Epithelial cell of prostate (primary cell): ENCODE measurements at regions not wholly inside any gene's neighbourhood (a gene's known extent, or its start where the extent isn't known, plus 50 kb on each side); places are given as distances from the start of the nearest gene placed in this dataset.
A peak's percentile ranks its signal among the peaks of the same experiment; 100 is the strongest.
"Not testable (repeated sequence)": the region's sequence is repeated elsewhere in the genome, so short reads cannot be mapped to it uniquely, and the experiment has no call there.

Experiments used
- DNase-seq: peaks from one replicate; pipeline ENCODE4 v3.0.0-alpha.2; 2011; ENCODE audit warnings: low read depth, low spot score
- H3K27ac ChIP-seq: fragments of 450-650 bp; 2 replicates; pipeline ENCODE4 v1.5.1; 2017; ENCODE audit warnings: mild to moderate bottlenecking

GRCh38 chr7:108627476-108628051 lies 57.9 kb downstream of the DNAJB9 start:
- H3K27ac ChIP-seq, result no peak overlapping the region

GRCh38 chr7:108628678-108629077 lies 59.0 kb downstream of the DNAJB9 start:
- H3K27ac ChIP-seq, result no peak overlapping the region
- no peak for DNase-seq

More at GRCh38 chr7:108627476-108628051, 57.9 kb downstream of the DNAJB9 start:
- no peak for DNase-seq

DNA sequence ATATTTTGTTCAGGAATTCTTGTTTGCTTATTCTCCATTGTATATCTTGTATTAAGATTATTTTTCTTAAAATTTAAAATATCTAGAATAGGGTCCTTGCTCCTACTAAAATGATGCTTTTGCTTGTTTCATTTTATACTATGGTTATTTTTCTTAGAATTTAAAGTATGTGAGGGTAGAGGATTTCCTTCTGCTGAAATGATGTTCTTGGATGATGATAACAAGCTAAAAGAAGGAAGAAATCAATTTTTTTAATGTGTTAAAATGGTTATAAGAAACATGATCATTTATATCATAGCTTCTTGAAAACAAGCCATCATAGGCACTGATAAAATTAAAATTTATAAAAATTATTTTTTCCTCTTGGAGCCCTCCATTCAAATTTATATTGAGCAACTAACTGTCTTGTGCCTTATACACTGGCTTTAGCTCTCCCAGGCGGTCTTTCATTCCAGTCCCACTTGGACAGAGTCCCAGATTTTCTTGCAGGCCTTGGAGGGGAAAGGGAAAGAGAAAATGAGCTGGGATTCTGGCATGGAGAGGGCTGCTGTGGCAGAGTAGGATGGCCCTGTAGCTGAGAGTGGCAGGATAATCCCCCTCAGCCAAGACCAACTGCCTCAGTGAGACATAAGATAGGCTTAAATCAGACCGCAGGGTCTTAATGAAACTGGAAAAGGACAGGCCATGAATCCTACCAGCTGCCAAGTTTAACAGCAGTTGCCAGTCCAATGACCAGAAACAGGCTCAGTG lies 60.2 kb downstream of the DNAJB9 start:
- no peak overlapping the region for H3K27ac ChIP-seq
- DNase-seq, result no peak

- DNase-seq, result no peak
- H3K27ac ChIP-seq, result no peak overlapping the region
Measured at GRCh38 chr7:108634036-108634435, 64.4 kb downstream of the DNAJB9 start.

- no peak overlapping the region for H3K27ac ChIP-seq
- no peak for DNase-seq
Measured at GRCh38 chr7:108634535-108634934, 64.9 kb downstream of the DNAJB9 start.

GRCh38 chr7:108637049-108637621 lies 67.5 kb downstream of the DNAJB9 start:
- no peak overlapping the region for H3K27ac ChIP-seq

DNA sequence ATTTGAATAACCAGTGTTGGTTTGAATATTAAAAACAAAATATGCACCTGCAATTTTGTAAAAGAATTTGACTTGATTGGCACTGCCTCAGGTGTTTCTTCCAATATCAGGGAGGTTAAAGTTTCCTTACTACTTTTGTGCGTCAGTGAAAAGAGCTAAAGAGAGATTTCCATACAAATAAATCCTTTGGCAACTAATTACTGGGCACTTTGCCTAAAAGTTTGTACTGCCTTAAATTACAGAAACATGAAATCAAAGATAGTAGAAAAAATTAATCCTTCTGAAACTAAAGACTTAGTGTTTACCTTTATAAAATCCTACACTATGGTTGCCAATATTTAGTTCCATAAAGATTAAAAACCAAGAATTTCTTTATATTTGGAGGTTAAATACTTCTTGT lies 72.5 kb downstream of the DNAJB9 start:
- DNase-seq, result no peak
- no peak overlapping the region for H3K27ac ChIP-seq

More at GRCh38 chr7:108637049-108637621, 67.5 kb downstream of the DNAJB9 start:
- DNase-seq, result no peak

DNA sequence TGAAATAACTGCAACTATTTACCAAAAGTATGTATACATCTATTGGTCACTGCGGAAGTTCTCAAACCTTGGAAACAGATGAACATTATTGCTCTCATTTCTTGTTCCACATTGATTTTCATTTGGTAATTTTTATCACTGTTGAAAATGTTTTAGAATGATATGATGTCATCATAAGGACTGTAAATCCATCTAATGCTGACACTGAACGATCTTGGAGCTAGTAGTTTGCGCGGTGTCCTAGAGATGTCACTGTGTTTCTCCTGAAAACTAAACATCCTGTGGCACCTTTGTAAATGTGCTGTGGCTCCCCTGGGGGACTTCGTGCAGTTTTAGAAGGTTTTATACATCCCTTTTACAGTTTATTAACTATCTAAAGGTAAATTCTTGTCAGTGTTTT lies 73.5 kb downstream of the DNAJB9 start:
- H3K27ac ChIP-seq, result no peak overlapping the region
- DNase-seq, result no peak

GRCh38 chr7:108648989-108649388 lies 79.3 kb downstream of the DNAJB9 start:
- H3K27ac ChIP-seq, result no peak overlapping the region
- DNase-seq, result no peak

DNA sequence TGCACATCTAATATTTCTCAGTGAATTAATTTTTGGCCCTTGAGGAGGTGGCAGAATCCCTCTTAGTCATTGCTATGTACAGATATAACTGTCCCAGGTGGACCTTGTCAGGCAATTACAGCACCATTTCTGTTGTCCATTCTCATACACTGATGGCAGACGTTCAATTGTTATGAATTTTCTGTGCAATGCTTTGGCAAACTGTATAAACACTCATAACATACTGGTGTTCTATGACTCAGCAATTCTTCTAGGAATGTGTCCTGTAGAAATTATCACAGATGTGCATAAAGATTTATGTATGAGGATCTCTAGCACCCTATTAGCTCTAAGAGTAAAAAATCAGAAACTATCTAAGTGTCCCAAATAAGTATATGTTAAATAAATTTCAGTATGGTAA lies 80.8 kb downstream of the DNAJB9 start:
- H3K27ac ChIP-seq, result no peak overlapping the region
- no peak for DNase-seq

DNA sequence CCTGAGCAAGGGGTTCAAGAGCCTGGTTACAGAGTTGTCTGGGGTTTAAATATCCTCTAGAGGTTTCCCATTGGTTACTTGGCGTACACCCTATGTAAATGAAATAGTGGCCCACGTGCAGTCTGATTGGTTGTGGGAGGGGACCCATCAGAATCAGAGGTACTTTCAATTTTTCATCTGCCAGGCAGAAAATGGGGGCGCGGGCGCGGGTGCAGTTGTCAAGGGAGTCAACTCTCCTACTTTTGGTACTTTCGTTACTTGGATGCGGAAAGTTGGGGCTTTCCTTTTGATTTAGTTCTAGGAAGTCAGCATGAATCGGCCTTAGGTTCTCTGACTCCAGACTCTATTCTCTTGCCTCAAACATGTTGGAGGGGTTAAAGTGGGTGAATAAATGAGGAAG lies 83.2 kb downstream of the DNAJB9 start:
- DNase-seq, result no peak
- H3K27ac ChIP-seq, result no peak overlapping the region

- H3K27ac ChIP-seq, result no peak overlapping the region
- peak; percentile 6 for DNase-seq
Measured at GRCh38 chr7:108653526-108653925, 83.9 kb downstream of the DNAJB9 start.

DNA sequence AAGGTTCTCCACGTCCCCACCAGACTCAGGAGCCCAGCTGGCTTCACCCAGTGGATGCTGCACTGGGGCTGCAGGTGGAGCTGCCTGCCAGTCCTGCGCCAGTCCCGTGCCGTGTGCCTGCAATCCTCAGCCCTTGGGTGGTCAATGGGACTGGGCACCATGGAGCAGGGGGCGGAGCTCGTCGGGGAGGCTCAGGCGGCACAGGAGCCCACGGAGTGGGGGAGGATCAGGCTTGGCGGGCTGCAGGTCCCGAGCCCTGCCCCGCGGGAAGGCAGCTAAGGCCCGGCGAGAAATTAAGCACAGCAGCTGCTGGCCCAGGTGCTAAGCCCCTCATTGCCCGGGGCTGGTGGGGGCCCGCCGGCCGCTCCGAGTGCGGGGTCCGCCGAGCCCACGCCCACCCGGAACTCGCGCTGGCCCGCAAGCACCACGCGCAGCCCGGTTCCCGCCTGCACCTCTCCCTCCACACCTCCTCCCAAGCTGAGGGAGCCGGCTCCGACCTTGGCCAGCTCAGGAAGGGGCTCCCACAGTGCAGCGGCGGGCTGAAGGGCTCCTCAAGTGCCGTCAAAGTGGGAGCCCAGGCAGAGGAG lies 87.6 kb downstream of the DNAJB9 start:
- not testable (repeated sequence) for DNase-seq, H3K27ac ChIP-seq

GRCh38 chr7:108659261-108659660 lies 89.6 kb downstream of the DNAJB9 start:
- H3K27ac ChIP-seq, result no peak overlapping the region
- DNase-seq, result no peak

GRCh38 chr7:108659867-108660266 lies 90.2 kb downstream of the DNAJB9 start:
- no peak for DNase-seq
- no peak overlapping the region for H3K27ac ChIP-seq

DNA sequence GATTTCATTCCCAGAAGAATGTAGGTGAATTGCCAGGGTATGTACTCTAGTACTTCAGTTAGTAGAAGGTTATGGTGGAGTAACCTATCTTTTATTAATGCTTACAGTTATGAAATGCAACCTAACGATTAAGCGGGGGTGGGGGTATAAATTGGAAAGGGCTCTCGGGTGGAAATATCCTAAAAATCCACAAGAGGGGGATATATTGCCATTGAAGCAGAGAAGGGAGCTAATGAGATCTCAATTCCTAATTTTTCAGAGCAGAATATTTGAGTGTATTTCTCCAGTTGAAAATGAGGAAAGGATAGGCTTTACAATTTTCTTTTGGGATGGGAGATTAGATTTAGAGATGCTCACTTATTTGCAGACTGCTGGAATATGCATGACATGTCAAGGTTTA lies 90.8 kb downstream of the DNAJB9 start:
- H3K27ac ChIP-seq, result no peak overlapping the region
- no peak for DNase-seq

GRCh38 chr7:108662783-108663362 lies 93.2 kb downstream of the DNAJB9 start:
- no peak for DNase-seq
- no peak overlapping the region for H3K27ac ChIP-seq

GRCh38 chr7:108663701-108664100 lies 94.0 kb downstream of the DNAJB9 start:
- no peak for DNase-seq
- H3K27ac ChIP-seq, result no peak overlapping the region

DNA sequence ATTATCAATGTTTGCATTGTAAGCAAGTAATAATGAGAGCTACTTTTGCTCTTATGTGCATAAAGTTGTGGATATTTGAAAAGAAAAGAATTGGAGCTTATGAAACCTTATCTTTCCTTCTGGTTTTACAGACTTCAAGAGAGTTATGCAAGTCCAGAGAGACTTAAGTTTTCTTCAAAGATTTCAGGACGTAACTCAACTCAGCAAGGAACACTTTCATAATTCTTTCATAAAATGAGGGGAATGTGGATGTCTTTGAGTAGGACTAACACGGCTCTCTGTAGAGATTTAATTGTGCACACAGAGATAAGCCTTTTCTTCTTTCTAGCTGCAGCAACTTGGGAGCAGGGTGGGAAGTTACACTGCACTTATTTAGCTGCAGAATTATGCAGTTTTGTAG lies 97.5 kb downstream of the DNAJB9 start:
- DNase-seq, result no peak
- no peak overlapping the region for H3K27ac ChIP-seq

GRCh38 chr7:108669958-108670357 lies 100.3 kb downstream of the DNAJB9 start:
- no peak for DNase-seq
- no peak overlapping the region for H3K27ac ChIP-seq

GRCh38 chr7:108673699-108674098 lies 104.0 kb downstream of the DNAJB9 start:
- not testable (repeated sequence) for DNase-seq, H3K27ac ChIP-seq
